CD4-positive, alpha-beta T cell treated with Interleukin-6 at 100 ng/mL for 8 hours (primary cell): ENCODE measurements at regions not wholly inside any gene's neighbourhood (a gene's known extent, or its start where the extent isn't known, plus 50 kb on each side); places are given as distances from the start of the nearest gene placed in this dataset.

Source experiments
- DNase-seq: peaks from one replicate; pipeline ENCODE4 v3.0.0-alpha.2; 2020; ENCODE audit warnings: mixed read lengths, low spot score

- DNase-seq, result no peak
Observed at GRCh38 chr9:81532251-81532650, 157.1 kb downstream of the TLE1 start.

- no peak for DNase-seq
Observed at GRCh38 chr9:81531511-81531910, 157.8 kb downstream of the TLE1 start.

- DNase-seq, result no peak
Observed at GRCh38 chr9:81530846-81531245, 158.5 kb downstream of the TLE1 start.

DNA sequence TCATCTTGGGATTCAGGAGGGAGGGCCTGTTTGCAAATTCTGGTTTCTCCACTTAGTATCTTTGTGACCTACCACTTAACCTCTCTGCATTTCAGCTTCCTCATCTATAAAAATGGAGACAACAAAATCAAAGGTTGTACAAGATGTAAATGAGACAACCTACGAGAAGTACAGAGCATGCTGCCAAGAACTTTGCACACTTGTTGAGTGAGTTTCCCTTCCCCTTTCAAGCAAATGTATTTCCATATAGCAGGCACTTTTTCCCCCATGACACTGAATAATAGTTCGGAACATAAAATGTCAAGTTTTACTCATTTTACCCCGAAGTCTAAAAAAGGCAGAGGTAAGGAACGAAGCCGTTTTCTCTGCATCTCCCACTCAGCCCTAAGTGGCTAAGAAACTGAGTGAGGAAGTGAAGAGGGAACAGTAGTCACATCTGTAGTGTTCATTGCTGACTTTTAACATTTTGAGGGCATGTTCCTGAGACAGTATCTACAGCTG lies 159.0 kb downstream of the TLE1 start:
- no peak for DNase-seq

DNA sequence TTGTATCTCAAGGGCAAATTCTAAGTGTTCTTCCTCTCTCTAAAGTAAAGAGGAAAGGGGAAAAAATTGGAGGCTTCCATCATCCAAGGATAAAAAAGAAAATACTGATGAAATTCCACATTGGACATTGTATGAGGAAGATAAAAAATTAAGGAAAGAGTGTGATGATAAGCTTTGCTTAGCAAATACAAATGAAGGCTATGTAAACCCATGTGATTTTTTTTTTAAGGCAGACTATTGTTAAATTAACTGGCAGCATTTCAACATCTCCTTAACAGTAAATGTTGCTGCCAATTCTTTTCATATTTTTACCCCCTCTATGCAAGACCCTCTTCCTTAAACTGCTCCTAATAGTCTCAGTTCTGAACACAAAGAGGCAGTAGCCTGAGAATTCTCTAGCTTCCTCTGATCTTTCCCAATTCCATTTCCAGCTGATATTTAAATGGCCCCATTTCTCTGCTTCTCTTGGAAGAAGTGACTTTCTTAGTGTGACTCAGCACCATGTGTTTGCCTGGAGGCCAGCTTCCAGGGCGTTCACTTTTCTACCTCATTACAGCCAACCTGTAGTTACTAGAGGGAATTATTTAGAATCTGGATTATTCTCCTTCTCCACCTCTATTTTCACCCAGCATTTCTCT lies 159.7 kb downstream of the TLE1 start:
- no peak for DNase-seq

DNA sequence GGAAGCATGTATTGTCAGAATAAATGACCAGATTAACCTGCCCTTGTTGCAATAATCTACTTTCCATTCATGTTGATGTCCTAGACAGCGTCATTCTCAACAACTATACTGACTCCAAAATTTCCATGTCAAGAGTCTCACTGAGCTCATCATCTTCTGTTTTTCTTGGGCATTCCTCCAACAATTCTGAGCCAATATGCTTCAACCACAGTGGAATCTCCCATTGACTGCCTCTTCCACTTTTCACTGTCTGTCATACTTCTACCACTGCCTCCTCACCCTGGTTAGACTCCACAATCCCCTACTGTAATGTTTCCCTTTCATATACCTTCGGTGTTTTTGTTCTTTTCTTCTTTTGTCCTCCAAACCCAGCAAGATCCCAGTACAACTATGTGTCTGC lies 162.8 kb downstream of the TLE1 start:
- no peak for DNase-seq

GRCh38 chr9:81522716-81523551 lies 166.4 kb downstream of the TLE1 start:
- DNase-seq, result no peak

DNA sequence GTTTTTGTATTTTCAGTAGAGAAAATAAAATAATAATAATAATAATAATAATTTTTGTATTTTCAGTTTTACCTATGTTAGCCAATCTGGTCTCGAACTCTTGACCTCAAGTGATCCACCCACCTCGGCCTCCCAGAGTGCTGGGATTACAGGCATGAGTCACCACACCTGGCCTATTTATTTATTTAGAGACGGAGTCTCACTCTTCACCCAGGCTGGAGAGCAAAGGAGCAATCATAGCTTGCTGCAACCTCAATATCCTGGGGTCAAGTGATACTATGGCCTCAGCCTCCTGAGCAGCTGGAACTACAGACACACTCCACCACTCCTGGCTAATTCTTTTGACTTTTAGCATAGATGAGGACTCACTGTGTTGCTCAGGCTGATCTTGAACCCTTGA lies 167.5 kb downstream of the TLE1 start:
- DNase-seq, result no peak

GRCh38 chr9:81519816-81520495 lies 169.4 kb downstream of the TLE1 start:
- DNase-seq, result no peak

DNA sequence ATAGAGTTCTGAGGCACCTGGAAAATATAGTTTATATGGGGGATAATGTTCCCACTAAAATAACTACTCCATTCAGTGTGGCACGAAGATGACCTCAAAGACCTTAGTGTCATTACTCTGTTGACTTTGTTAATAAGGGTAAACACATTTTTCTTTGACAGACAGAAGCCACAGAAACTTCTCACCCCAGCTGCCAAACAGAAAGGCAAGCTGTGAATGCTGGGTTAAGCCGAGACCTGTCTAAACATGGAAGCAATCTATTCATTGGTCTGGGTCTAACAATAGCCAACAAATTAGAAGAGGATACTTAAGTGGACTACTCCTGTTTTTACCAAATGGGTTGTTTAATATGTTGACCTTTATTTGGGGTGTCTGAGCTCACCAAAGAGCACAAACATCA lies 171.4 kb downstream of the TLE1 start:
- DNase-seq, result no peak

DNA sequence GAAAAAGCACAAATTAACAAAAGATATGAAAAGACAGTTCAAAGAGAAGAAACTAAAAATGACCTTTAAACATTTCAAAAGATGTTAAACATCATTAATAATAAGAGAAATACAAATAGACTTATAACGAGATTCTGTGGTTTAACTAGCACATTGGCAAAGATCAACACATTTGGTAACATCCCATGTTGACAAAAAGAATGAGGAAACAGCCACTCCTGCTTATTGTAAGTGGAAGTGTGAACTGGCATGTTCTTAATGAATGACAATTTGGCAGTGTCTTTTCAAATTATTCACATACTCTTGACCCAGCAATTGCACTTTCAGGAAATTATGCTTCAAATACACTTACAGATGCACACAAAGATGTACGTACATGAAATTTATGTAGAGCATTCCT lies 176.3 kb downstream of the TLE1 start:
- DNase-seq, result no peak

DNA sequence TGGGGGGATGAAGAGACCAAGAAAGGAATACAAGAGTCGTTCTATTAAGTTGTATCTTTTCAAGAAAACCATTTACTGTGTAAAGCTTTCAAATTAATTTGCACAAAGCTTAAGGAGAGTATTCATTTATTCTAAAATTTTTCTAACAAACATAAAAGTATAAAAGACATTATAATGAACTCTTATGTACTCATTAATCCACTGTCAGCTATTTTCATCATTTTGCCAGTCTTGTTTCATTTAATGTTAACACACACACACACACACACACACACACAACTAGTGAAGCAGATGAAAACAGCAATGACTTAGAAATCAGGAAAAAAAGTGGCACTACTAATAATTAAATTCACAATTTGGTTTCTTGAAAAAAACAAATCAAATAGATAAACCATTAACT lies 176.7 kb downstream of the TLE1 start:
- DNase-seq, result no peak

DNA sequence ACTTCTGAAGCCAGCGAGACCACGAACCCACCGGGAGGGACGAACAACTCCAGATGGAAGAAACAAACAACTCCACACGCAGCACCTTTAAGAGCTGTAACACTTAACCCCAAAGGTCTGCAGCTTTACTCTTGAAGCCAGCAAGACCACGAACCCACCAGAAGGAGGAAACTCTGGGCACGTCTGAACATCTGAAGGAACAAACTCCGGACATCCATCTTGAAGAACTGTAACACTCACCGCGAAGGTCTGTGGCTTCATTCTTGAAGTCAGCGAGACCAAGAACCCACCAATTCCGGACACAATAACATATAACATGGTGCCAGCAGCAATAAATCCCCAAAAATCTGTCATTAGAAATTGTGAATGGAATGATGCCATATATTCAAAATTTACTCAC lies 180.9 kb downstream of the TLE1 start:
- DNase-seq, result no peak

DNA sequence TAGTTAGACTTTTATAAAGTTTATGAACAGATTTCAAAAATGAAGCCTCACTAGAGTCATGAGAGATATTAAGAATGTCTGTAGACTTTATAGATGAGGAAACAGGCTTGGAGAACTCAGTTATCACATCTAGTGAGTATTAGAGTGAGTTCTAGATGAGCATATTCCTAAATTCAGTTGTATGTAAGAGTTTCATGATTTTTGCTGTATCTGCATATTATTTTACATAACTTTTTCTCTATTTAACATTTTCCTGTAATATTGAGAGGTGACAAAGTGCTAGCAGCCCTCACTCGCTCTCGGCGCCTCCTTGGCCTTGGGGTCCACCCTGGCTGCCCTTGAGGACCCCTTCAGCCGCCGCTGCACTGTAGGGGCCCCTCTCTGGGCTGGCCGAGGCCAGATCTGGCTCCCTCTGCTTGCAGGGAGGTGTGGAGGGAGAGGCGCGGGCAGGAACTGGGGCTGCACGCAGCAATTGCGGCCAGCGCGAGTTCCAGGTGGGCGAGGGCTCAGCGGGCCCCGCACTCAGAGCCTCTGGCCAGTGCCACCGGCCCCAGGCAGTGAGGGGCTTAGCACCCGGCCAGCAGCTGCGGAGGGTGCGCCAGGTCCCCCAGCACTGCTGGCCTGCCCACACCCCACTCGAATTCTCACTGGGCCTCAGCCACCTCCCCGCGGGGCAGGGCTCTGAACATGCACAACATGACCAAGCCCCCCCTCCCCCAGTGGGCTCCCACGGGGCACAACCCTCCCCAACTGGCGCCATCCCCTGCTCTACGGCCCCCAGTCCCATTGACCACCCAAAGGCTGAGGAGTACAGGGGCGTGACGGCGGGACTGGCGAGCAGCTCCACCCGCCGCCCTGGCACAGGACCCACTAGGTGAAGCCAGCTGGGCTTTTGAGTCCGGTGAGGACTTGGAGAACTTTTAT lies 182.1 kb downstream of the TLE1 start:
- DNase-seq, result no peak

DNA sequence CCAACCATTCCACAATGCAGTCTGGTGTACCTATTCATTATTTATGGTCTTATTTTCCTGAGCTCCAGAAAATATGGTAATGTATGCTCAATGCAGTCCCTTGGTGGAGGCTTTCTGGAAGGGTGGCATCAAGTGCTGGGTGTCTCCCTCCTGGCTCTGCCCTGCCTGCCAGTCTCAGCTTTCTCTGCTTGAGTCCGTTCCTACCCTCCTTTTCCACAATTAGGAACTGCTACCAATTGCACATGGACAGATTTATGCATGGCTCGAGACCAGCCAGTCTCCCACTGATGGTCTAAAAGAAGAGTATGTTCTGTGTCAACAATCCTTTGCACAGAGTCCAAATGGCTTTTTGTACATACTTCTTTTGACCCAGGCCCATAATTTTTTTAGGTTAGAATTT lies 189.8 kb downstream of the TLE1 start:
- no peak for DNase-seq

GRCh38 chr9:81499021-81499454 lies 190.3 kb downstream of the TLE1 start:
- DNase-seq, result no peak

DNA sequence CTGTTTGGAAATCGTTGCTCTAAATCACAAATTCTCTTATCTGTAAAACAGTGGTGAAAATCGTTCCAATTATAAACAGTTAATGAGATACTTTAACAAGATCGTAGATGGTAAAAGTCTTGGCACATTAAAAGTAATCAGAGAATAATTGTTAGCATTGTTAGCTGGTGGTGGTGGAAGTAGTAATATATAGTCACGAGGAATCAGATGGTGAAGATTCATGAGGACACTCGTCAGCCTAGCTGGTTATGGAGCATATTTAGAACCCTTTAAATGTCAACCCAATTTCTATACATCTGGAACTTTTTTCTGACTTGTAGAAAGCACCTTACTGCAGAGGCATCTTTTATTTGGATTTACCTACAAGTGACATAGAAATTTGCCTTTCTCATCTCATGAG lies 190.8 kb downstream of the TLE1 start:
- DNase-seq, result no peak

GRCh38 chr9:81497091-81497490 lies 192.3 kb downstream of the TLE1 start:
- no peak for DNase-seq

GRCh38 chr9:81492710-81493447 lies 196.5 kb downstream of the TLE1 start:
- DNase-seq, result no peak

GRCh38 chr9:81490605-81491331 lies 198.6 kb downstream of the TLE1 start:
- no peak for DNase-seq
